ENCODE measurements at regions not wholly inside any gene's neighbourhood (a gene's known extent, or its start where the extent isn't known, plus 50 kb on each side); places are given as distances from the start of the nearest gene placed in this dataset.

- DNase-seq, result no peak
Measured at GRCh38 chr22:48907591-48907990, 920.1 kb downstream of the BRD1 start.

DNA sequence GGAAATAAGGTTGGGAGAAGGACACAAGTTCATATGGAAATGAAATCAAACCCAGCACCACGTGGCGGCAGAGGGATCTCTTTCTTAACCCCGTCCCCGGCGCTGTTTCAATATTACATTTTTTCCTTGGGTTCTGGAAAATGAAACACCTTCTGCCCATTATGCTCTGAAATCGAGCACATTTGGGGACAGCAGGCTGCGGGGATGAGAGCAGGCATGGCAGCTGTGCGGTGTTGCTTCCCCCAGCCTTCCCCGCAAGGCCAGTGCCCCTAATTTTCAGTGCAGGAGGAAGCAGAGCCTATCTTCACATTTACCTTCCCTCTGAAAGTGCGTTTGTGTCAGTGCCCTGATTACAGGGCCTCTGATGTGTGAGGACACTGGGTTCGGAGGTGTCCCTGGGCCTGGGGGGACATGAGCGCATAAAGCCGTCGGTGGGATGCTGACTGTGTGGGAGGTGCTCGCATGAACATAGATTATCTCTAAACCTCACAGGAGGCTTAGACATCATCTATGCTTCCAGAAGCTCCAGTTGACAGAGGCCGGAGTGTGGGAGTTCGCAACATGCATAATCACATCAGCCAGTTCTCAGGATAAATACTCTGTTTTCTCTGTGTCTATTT lies 921.3 kb downstream of the BRD1 start:
- no peak for DNase-seq

GRCh38 chr22:48905206-48905975 lies 922.3 kb downstream of the BRD1 start:
- no peak for DNase-seq

DNA sequence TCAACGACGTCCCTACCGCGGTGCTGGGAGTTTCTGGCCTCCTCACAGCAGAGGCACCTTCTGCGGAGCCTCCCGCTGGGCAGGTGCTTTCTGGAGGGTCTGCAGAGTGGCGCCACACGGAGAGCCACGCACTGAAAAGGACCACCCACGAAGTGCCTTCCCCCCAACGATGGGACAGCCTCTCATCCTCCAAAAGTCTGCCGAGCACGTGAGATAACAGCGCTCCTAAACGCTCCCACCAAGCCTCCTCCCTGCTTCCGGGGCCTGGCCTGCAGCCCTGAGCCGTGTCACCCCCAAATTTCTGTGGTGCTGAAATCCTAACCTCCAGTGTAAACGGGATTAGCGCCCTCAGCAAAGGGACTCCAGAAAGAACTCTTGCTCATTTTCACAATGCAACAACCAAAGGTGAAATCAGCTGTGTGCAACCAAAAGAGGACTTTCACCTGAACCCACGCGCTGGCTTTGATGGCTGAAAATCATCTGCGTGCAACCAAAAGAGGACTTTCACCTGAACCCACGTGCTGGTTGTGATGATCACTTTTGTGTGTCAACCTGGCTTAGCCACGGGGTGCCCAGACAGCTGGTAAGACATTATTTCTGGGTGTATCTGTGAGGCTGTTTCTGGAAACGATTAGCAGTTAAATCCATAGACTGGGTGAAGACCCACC lies 924.6 kb downstream of the BRD1 start:
- DNase-seq, result no peak

GRCh38 chr22:48902001-48902869 lies 925.4 kb downstream of the BRD1 start:
- no peak for DNase-seq

DNA sequence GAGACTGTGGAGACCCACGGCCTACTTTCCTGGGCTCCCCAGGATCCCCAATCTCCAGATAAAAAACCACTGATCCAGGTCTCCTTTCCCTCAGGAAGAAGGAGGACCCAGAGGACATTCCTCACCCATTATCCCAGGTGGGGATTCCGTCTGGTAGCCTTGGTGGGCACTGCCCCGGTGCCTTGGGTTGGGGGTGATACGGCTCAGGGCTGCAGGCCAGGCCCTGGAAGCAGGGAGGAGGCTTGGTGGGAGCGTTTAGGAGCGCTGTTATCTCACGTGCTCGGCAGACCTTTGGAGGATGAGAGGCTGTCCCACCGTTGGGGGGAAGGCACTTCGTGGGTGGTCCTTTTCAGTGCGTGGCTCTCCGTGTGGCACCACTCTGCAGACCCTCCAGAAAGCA lies 926.3 kb downstream of the BRD1 start:
- no peak for DNase-seq

DNA sequence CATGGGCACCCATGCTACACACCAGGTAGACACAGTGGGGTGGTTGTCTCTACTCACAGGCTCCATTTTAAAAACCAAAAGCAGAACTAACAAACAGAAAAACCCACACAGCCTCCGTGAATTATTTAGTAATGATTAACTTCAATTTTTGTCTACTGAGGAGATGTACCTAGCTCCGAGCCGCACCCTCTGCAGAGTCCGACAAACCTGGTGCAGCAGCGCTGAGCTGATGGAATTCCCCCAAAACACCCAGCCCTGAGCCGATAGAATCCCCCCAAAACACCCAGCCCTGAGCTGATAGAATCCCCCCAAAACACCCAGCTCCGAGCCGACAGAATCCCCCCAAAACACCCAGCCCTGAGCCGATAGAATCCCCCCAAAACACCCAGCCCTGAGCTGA lies 927.0 kb downstream of the BRD1 start:
- no peak for DNase-seq

GRCh38 chr22:48900327-48900597 lies 927.4 kb downstream of the BRD1 start:
- DNase-seq, result no peak

GRCh38 chr22:48899523-48900326 lies 927.9 kb downstream of the BRD1 start:
- no peak for DNase-seq

DNA sequence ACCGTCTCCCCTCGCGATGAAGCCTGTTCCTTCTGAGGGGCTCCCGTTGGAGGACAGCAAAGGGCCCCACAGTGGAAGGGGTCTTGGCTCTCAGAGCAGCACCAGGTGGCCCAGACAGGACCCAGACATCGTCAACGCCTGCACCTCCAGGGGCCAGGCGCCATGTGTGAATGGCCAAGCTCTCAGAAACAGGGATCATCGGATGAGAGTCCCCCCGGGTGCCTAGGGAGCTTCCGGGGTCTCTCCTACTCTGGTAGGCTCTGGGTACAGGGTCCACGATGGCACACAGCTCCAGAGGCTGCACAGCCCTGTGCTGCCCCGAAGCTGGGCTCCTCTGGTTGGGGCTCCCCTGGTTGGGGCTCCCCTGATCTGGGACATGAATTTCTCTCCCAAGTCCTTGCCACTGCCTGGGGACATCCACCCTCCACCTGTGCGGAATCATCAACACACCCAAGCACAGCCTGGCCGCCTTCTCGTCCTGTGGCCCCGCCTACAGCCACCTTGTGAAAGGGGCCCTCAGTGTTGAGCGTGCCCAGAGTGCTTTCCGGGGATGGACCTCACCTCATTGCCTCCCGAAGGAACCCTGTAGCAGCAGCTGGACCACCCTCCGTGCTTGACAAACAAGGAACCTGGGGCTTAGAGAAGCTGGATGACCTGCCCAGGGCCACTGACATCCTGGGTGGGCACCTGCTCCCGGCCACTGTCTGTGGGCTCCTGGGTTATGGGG lies 929.0 kb downstream of the BRD1 start:
- DNase-seq, result no peak

DNA sequence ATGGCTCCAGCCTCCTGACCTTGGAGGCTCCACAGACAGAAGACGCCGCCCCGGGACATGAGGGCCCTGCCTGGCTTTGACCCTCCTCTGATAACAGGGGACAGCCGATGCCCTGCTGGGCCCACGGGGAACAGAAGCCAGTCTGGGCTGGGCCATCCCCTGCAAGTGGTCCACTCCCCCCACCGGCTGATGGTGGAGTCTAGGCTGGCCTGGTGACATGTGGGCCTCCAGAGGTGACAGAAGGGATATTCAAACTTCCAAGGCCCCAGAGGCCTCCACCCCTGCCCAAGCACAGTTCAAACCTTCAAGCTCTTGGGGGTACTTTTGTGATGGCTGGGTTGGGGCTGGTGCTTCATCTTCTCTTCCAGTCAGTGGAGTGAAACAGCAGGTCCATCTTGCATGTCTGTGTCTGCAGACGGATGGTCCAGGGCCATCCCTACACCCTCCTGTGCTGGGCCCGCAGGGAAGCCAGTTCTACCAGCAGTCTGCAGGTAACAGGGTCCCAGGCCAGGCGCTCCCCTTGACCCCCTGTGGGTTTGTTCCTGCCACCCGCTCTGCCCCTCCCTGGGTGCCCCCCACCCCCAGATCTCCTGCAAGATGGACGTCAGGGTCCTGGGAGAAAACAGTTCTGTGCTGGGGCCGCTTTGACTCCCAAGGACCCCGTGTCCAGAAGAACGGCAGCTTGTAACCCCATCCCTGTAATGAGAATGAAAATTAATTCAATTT lies 929.9 kb downstream of the BRD1 start:
- no peak for DNase-seq

DNA sequence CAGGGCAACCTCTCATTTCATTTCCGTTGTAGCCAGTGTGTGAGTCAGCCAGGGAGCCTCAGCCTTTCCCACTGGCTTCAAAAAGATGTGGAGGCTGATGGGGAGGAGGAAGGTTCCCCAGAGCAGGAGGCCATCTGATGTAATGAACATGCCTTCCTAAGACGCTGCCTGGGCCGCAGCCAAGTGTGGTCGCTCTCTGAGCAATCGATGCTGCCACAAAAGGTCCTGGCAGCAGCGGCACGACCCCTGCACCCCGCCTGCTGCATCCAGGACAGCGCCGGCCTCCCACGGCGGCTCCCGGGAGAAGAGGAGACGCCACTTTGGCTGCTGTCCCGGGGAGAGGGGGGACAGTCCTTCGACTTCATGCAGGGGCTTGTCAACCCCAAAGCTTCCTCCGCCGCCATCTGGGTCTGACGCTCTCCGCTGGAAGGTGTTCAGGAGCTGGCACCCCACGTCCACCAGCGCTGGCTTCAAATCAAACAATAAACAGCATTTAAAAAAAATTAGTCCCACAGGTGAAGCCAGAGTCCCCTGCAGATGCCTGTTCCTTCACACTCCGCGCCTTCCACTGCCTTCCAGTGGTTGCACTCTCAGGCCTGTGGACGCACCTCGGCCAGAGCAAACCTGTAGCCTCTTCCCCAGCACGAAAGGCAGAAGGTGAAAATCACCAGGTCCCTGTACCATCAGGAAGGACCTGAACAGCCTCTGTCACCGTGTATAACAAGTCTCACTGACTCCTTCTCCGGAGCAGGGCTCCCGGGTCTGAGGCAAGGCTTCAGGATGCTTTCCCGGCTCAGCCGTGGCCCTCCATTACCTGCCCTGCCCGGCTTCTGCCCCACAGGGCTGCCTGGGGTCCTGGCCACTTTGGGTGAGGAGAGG lies 930.7 kb downstream of the BRD1 start:
- DNase-seq, result no peak

- no peak for DNase-seq
Measured at GRCh38 chr22:48895831-48896765, 931.6 kb downstream of the BRD1 start.

GRCh38 chr22:48895336-48895735 lies 932.3 kb downstream of the BRD1 start:
- DNase-seq, result no peak

GRCh38 chr22:48894804-48895250 lies 932.8 kb downstream of the BRD1 start:
- DNase-seq, result no peak

DNA sequence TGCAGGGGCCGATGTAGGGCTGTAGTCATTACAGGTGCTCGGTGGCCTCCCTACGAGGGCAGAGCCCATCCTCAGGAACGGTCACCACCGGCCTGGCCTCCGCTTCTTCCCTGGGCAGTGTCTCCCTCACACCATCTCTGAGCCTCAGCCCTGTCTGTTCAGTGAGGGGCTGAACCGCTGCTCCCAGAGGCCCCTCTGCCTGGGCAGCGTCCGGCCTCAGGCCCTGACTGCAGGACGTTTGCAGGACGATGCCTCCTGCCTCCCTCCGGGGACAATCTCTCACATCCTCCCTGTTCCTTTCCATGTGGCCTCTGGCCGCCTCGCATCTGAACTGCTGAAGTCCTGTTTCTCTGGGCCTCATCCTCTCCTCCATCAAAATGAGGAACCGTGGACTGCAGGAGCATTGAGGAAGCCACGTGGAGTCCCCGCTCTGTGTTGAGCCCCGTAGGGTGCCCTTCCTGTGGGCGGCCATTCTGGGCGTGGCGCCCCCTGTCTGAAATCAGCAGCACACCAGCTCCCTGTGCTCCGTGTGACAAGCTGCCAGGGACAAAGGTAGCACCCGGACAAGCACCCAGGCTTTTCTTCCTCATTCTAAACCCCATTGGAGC lies 933.5 kb downstream of the BRD1 start:
- DNase-seq, result peak; percentile 11

DNA sequence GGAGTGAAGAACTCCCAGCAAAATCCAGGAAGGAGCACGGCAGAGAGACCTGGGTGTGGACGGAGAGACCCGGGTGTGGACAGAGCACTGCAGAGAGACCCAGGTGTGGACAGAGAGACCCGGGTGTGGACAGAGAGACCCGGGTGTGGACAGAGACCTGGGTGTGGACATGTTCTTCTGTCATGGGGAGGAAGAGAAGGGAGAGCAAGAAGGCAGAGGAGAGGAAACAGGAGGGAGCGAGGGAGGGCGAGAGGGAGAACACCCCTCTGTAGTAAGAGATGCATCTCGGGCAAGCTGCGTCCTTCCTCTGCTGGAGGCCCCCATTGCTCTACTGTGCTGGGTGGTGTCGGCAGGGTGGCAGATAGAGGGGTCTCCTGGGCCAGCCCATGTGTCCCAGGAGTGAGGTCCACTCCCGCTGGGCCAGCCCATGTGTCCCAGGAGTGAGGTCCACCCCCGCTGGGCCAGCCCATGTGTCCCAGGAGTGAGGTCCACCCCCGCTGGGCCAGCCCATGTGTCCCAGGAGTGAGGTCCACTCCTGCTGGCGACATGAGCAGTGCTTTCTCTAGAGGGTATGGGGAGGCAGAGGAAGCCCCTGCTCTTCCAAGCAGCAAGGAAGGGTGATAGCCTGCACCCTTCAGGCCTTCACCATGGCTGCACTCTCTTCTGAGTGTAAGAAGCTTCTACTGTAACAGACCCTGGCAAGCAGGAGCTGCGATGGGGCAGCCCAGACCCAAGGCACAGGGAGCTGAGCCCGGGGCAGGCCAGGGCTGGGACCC lies 934.2 kb downstream of the BRD1 start:
- DNase-seq, result no peak
